Neural crest cell (in vitro differentiated cells): ENCODE measurements at regions not wholly inside any gene's neighbourhood (a gene's known extent, or its start where the extent isn't known, plus 50 kb on each side); places are given as distances from the start of the nearest gene placed in this dataset.

ENCODE experiments used
- DNase-seq: peaks from one replicate; pipeline ENCODE4 v3.0.0; 2021; ENCODE audit warnings: low read depth, mixed read lengths, low spot score
- H3K27ac Mint-ChIP-seq: one replicate; pipeline ENCODE4 v1.8.0; 2021; ENCODE audit warnings: mild to moderate bottlenecking, mixed read lengths; ENCODE audit not compliant: unreplicated experiment
- H3K27me3 Mint-ChIP-seq: 2 replicates; pipeline ENCODE4 v1.8.0; 2021; ENCODE audit warnings: low read depth, mild to moderate bottlenecking, mixed read lengths
- H3K36me3 Mint-ChIP-seq: 2 replicates; pipeline ENCODE4 v1.8.0; 2021; ENCODE audit warnings: low read depth, mild to moderate bottlenecking, mixed read lengths
- H3K4me1 Mint-ChIP-seq: 2 replicates; pipeline ENCODE4 v1.8.0; 2021; ENCODE audit warnings: mixed read lengths
- H3K4me3 Mint-ChIP-seq: one replicate; pipeline ENCODE4 v1.8.0; 2021; ENCODE audit warnings: mild to moderate bottlenecking, mixed read lengths
- H3K9me3 Mint-ChIP-seq: 2 replicates; pipeline ENCODE4 v1.8.0; 2021; ENCODE audit warnings: mixed read lengths
- CTCF ChIP-seq: fragments of 200-600 bp; sonication (generic); conservative IDR thresholded peaks from 2 replicates; pipeline ENCODE4 v1.5.0; 2021; ENCODE audit warnings: antibody characterized with exemption, mild to moderate bottlenecking

- no peaks in the 10 kb centered on the region for H3K27me3 Mint-ChIP-seq
- TF ChIP-seq CTCF = no peak
Measured at GRCh38 chr3:167094632-167095031, 285.5 kb downstream of the ZBBX start.

GRCh38 chr3:167091226-167091625 is 288.9 kb downstream of the ZBBX start:
- no peak for DNase-seq
- no peaks in the 10 kb centered on the region for H3K9me3 Mint-ChIP-seq
- no peaks in the 10 kb centered on the region for H3K4me1 Mint-ChIP-seq
- H3K27ac Mint-ChIP-seq = no peak overlapping the region
- no peaks in the 10 kb centered on the region for H3K27me3 Mint-ChIP-seq
- no peak overlapping the region for H3K4me3 Mint-ChIP-seq
- H3K36me3 Mint-ChIP-seq = no peaks in the 10 kb centered on the region
- no peak for TF ChIP-seq CTCF

More at GRCh38 chr3:167094632-167095031, 285.5 kb downstream of the ZBBX start:
- Mint-ChIP-seq H3K4me1 (no peaks in the 10 kb centered on the region), H3K36me3 (no peaks in the 10 kb centered on the region), H3K4me3 (no peak overlapping the region), H3K9me3 (peaks cover 3% of the 10 kb centered on the region), H3K27ac (no peak overlapping the region)
- DNase-seq = no peak

- no peaks in the 10 kb centered on the region for H3K9me3 Mint-ChIP-seq
- no peak overlapping the region for H3K27ac Mint-ChIP-seq
- no peak for TF ChIP-seq CTCF
- H3K36me3 Mint-ChIP-seq = no peaks in the 10 kb centered on the region
- H3K27me3 Mint-ChIP-seq = no peaks in the 10 kb centered on the region
- DNase-seq = no peak
- peaks cover 27% of the 10 kb centered on the region for H3K4me1 Mint-ChIP-seq
- H3K4me3 Mint-ChIP-seq = no peak overlapping the region
Measured at GRCh38 chr3:167084545-167084944, 295.6 kb downstream of the ZBBX start.

- no peaks in the 10 kb centered on the region for H3K9me3 Mint-ChIP-seq
- TF ChIP-seq CTCF = no peak
- DNase-seq = no peak
- H3K36me3 Mint-ChIP-seq = no peaks in the 10 kb centered on the region
- no peaks in the 10 kb centered on the region for H3K27me3 Mint-ChIP-seq
- peaks cover 26% of the 10 kb centered on the region for H3K4me1 Mint-ChIP-seq
- H3K27ac Mint-ChIP-seq = no peak overlapping the region
- H3K4me3 Mint-ChIP-seq = no peak overlapping the region
Measured at GRCh38 chr3:167078070-167078622, 302.0 kb downstream of the ZBBX start.

- H3K4me1 Mint-ChIP-seq = peaks cover 7% of the 10 kb centered on the region
- no peak overlapping the region for H3K4me3 Mint-ChIP-seq
- TF ChIP-seq CTCF = no peak
- H3K36me3 Mint-ChIP-seq = no peaks in the 10 kb centered on the region
- no peak for DNase-seq
- H3K27ac Mint-ChIP-seq = no peak overlapping the region
- no peaks in the 10 kb centered on the region for H3K9me3 Mint-ChIP-seq
- H3K27me3 Mint-ChIP-seq = no peaks in the 10 kb centered on the region
Measured at GRCh38 chr3:167067787-167068161, 312.3 kb downstream of the ZBBX start.
